ENCODE measurements at regions not wholly inside any gene's neighbourhood (a gene's known extent, or its start where the extent isn't known, plus 50 kb on each side); places are given as distances from the start of the nearest gene placed in this dataset.

GRCh38 chr12:31845613-31846322, 113.4 kb upstream of the RESF1 start:
- Histone ChIP-seq H2BK5ac (ENCODE audit: insufficient read length, low read length) (no peak overlapping the region), H3K18ac (ENCODE audit: insufficient read length, low read depth, low read length) (no peak overlapping the region), H3K4me1 (ENCODE audit: insufficient read depth, low read length) (no peaks in the 10 kb centered on the region), H3K56ac (ENCODE audit: insufficient read length, low read depth, low read length) (no peak overlapping the region), H3K27ac (ENCODE audit: insufficient read length, low read depth, low read length) (no peak overlapping the region), H3K79me2 (ENCODE audit: insufficient read depth, low read length) (no peaks in the 10 kb centered on the region), H3T11ph (ENCODE audit: low read length) (no peak overlapping the region), H3K14ac (ENCODE audit: insufficient read depth, low read length) (no peak overlapping the region), H3K23ac (ENCODE audit: insufficient read length, low read depth, low read length) (no peak overlapping the region), H2AK5ac (ENCODE audit: insufficient read length, low read length) (no peak overlapping the region), H4K20me1 (ENCODE audit: control insufficient read depth, insufficient read depth, insufficient read length) (no peaks in the 10 kb centered on the region), H3K23me2 (ENCODE audit: insufficient read length, low read depth, low read length, poor library complexity, severe bottlenecking) (no peaks in the 10 kb centered on the region), H3K79me1 (ENCODE audit: insufficient read depth, low read depth, low read length, poor library complexity, severe bottlenecking) (no peaks in the 10 kb centered on the region), H4K91ac (ENCODE audit: insufficient read length, low read depth, low read length) (no peak overlapping the region), H3K4ac (ENCODE audit: low read depth, low read length) (no peak overlapping the region), H2BK120ac (ENCODE audit: low read depth, low read length, poor library complexity, severe bottlenecking) (no peak overlapping the region), H3K9ac (ENCODE audit: extremely low read depth, insufficient read length, low read length) (no peak overlapping the region), H2BK20ac (ENCODE audit: low read depth, low read length, poor library complexity, severe bottlenecking) (no peak overlapping the region), H3K9me3 (ENCODE audit: control insufficient read depth, low read depth, low read length) (peaks cover 16% of the 10 kb centered on the region), H2AFZ (ENCODE audit: low read length) (no peak overlapping the region), H2BK15ac (ENCODE audit: low read depth, low read length) (no peak overlapping the region), H3K27me3 (ENCODE audit: insufficient read depth, low read length) (no peaks in the 10 kb centered on the region), H3K4me2 (ENCODE audit: insufficient read depth, insufficient read length, low read length) (no peak overlapping the region), H4K8ac (replicated peaks; ENCODE audit: insufficient read length, low read depth, low read length) (no peak overlapping the region), H4K5ac (ENCODE audit: insufficient read length, low read depth, low read length) (no peak overlapping the region), H2BK12ac (ENCODE audit: insufficient read length, low read depth, low read length) (no peak overlapping the region)
- TF ChIP-seq CTCF (conservative IDR thresholded peaks at IDR 0.05): no peak
- H3K36me3 Mint-ChIP-seq (ENCODE audit: insufficient read depth in 1 of 3, low read depth in 3 of 3): peaks cover 11 to 34% (median 32%) of the 10 kb centered on the region in 3 experiments
- H3K4me3 Mint-ChIP-seq: no peak overlapping the region
- no peak overlapping the region for H3K27ac Mint-ChIP-seq
- no peak for DNase-seq
- peaks cover 42 to 66% of the 10 kb centered on the region in 2 experiments for H3K9me3 Mint-ChIP-seq
- H3K27me3 Mint-ChIP-seq (ENCODE audit: low read depth): no peaks in the 10 kb centered on the region
- no peaks in the 10 kb centered on the region; a peak in 1 of 4 replicates for H3K4me1 Mint-ChIP-seq
- WGBS (ENCODE audit: extremely low coverage, insufficient read length, low lambda C conversion rate): no CpG with 5 or more reads among the region's 6 CpGs
